ENCODE measurements at regions not wholly inside any gene's neighbourhood (a gene's known extent, or its start where the extent isn't known, plus 50 kb on each side); places are given as distances from the start of the nearest gene placed in this dataset.

DNA sequence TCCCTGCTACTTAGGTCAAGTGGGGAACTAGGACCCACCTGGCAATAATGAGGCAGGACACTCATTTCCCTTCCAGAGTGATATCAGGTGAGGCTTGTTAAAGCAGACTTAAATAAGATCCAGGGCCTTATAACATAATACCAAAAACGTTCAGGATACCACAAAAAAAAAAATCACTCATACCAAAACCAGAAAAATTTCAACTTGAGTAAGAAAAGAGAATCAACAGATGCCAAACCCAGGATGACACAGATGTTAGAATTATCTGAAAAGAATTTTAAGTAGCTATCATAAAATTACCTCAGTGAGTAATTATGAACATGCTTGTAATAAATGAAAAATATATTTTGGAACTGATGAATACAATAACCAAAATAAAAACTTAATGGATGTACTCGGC, 255.6 kb upstream of the OSR1 start:
- Histone ChIP-seq H3K4me3 (ENCODE audit: low read length) (no peak overlapping the region), H3K4me1 (ENCODE audit: control insufficient read depth, insufficient read depth, low read length) (no peaks in the 10 kb centered on the region), H3K36me3 (ENCODE audit: control insufficient read depth, insufficient read depth, low read length) (no peaks in the 10 kb centered on the region), H3K9me3 (ENCODE audit: control insufficient read depth, low read depth, low read length) (no peaks in the 10 kb centered on the region), H3K27ac (ENCODE audit: low read length) (no peak overlapping the region), H3K27me3 (ENCODE audit: control insufficient read depth, insufficient read depth, low read length) (no peaks in the 10 kb centered on the region)
- DNase-seq, result no peak
- WGBS (ENCODE audit: insufficient coverage, low lambda C conversion rate), result 53% methylated on average over 2 of the region's 2 CpGs

- no peaks in the 10 kb centered on the region for H3K27me3 ChIP-seq (ENCODE audit: control insufficient read depth, insufficient read depth, low read length)
- H3K36me3 ChIP-seq (ENCODE audit: control insufficient read depth, insufficient read depth, low read length), result no peaks in the 10 kb centered on the region
- no CpG with 5 or more reads among the region's 4 CpGs for WGBS (ENCODE audit: insufficient coverage, low lambda C conversion rate)
- no peak overlapping the region for H3K27ac ChIP-seq (ENCODE audit: low read length)
- no peak for DNase-seq
- no peaks in the 10 kb centered on the region for H3K4me1 ChIP-seq (ENCODE audit: control insufficient read depth, insufficient read depth, low read length)
- H3K9me3 ChIP-seq (ENCODE audit: control insufficient read depth, low read depth, low read length), result no peaks in the 10 kb centered on the region
- H3K4me3 ChIP-seq (ENCODE audit: low read length), result no peak overlapping the region
Observed at GRCh38 chr2:19611491-19612332, 253.3 kb upstream of the OSR1 start.

DNA sequence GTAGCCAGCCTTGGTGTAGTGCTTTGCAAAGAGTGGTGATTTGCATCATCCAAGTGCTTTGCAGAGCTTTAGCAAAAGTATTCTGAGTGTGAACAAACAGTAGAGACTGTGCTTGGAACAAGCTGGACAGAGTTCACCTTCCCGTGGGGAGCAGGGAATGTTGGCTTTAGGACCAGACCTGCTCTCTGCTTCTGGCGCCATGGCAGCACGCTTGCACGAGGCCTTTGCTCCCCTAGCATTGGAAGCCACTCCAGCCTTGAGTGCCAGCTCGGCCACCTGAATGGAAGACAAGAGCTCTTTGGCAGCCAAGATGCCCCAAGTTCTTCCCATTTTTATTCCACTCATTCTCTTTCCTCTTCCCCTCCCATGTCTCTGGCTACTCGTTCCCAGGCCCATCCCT, 250.8 kb upstream of the OSR1 start:
- no peak for DNase-seq
- no peaks in the 10 kb centered on the region for H3K4me1 ChIP-seq (ENCODE audit: control insufficient read depth, insufficient read depth, low read length)
- no peak overlapping the region for H3K27ac ChIP-seq (ENCODE audit: low read length)
- H3K4me3 ChIP-seq (ENCODE audit: low read length), result no peak overlapping the region
- no peaks in the 10 kb centered on the region for H3K36me3 ChIP-seq (ENCODE audit: control insufficient read depth, insufficient read depth, low read length)
- 95% methylated on average over 3 of the region's 6 CpGs for WGBS (ENCODE audit: insufficient coverage, low lambda C conversion rate)
- H3K9me3 ChIP-seq (ENCODE audit: control insufficient read depth, low read depth, low read length), result no peaks in the 10 kb centered on the region
- H3K27me3 ChIP-seq (ENCODE audit: control insufficient read depth, insufficient read depth, low read length), result no peaks in the 10 kb centered on the region

DNA sequence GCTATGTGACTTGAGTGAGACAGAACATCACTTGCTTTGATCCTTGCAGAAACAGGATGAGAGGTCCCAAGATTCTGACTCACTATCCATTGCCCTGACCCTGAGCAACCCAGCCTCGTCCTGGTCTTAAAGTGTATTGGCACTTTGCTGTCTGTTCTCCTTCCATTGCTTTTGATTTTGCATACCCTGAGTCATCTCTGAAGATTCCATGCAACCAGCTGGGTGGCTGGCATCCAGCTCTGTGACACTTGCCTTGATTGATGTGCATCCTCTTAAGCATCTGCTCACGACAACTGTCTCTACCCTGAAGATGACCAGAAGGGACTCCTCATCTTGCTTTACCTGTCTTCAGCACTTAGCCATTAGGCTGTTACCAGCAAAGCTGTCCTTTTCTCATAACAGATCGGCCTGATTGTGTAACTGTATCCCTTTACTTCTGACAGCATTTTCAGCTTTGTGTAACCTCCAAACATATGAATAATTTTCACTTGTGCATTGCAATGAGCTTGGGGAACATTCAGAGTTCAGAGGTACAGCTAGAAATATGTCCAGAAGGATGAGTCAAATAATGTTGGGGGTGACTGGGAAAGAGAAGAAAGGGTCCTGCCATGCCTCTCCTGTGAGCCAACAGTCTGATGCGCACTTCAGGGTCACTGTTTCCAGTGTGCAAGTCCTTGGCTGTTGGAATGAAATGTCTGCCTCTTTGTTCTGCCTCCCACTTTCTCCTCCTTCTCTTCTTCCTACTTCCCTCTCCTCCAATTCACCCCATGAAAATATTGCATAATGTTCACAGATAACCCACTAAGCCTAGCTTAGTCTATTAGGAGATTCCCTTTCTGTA, 249.7 kb upstream of the OSR1 start:
- Histone ChIP-seq H3K27ac (ENCODE audit: low read length) (no peak overlapping the region), H3K4me1 (ENCODE audit: control insufficient read depth, insufficient read depth, low read length) (no peaks in the 10 kb centered on the region)

GRCh38 chr2:19607400-19607799, 249.0 kb upstream of the OSR1 start:
- Histone ChIP-seq H3K4me1 (ENCODE audit: control insufficient read depth, insufficient read depth, low read length) (no peaks in the 10 kb centered on the region), H3K36me3 (ENCODE audit: control insufficient read depth, insufficient read depth, low read length) (no peaks in the 10 kb centered on the region), H3K9me3 (ENCODE audit: control insufficient read depth, low read depth, low read length) (no peaks in the 10 kb centered on the region), H3K4me3 (ENCODE audit: low read length) (no peak overlapping the region), H3K27me3 (ENCODE audit: control insufficient read depth, insufficient read depth, low read length) (no peaks in the 10 kb centered on the region), H3K27ac (ENCODE audit: low read length) (no peak overlapping the region)
- no peak for DNase-seq
- no CpG with 5 or more reads among the region's 5 CpGs for WGBS (ENCODE audit: insufficient coverage, low lambda C conversion rate)

More for the DNA sequence above, 249.7 kb upstream of the OSR1 start:
- no CpG with 5 or more reads among the region's 4 CpGs for WGBS (ENCODE audit: insufficient coverage, low lambda C conversion rate)
- Histone ChIP-seq H3K4me3 (ENCODE audit: low read length) (no peak overlapping the region), H3K36me3 (ENCODE audit: control insufficient read depth, insufficient read depth, low read length) (no peaks in the 10 kb centered on the region), H3K27me3 (ENCODE audit: control insufficient read depth, insufficient read depth, low read length) (no peaks in the 10 kb centered on the region), H3K9me3 (ENCODE audit: control insufficient read depth, low read depth, low read length) (no peaks in the 10 kb centered on the region)
- no peak for DNase-seq

GRCh38 chr2:19600982-19601381, 242.6 kb upstream of the OSR1 start:
- H3K27me3 ChIP-seq (ENCODE audit: control insufficient read depth, insufficient read depth, low read length), result no peaks in the 10 kb centered on the region
- H3K36me3 ChIP-seq (ENCODE audit: control insufficient read depth, insufficient read depth, low read length), result no peaks in the 10 kb centered on the region
- H3K27ac ChIP-seq (ENCODE audit: low read length), result no peak overlapping the region
- no peaks in the 10 kb centered on the region for H3K9me3 ChIP-seq (ENCODE audit: control insufficient read depth, low read depth, low read length)
- 100% methylated on average over 1 of the region's 2 CpGs for WGBS (ENCODE audit: insufficient coverage, low lambda C conversion rate)
- no peak overlapping the region for H3K4me3 ChIP-seq (ENCODE audit: low read length)
- no peaks in the 10 kb centered on the region for H3K4me1 ChIP-seq (ENCODE audit: control insufficient read depth, insufficient read depth, low read length)
- no peak for DNase-seq

GRCh38 chr2:19600506-19600905, 242.1 kb upstream of the OSR1 start:
- Histone ChIP-seq H3K4me1 (ENCODE audit: control insufficient read depth, insufficient read depth, low read length) (no peaks in the 10 kb centered on the region), H3K27ac (ENCODE audit: low read length) (no peak overlapping the region), H3K27me3 (ENCODE audit: control insufficient read depth, insufficient read depth, low read length) (no peaks in the 10 kb centered on the region), H3K36me3 (ENCODE audit: control insufficient read depth, insufficient read depth, low read length) (no peaks in the 10 kb centered on the region), H3K4me3 (ENCODE audit: low read length) (no peak overlapping the region), H3K9me3 (ENCODE audit: control insufficient read depth, low read depth, low read length) (no peaks in the 10 kb centered on the region)
- no peak for DNase-seq

DNA sequence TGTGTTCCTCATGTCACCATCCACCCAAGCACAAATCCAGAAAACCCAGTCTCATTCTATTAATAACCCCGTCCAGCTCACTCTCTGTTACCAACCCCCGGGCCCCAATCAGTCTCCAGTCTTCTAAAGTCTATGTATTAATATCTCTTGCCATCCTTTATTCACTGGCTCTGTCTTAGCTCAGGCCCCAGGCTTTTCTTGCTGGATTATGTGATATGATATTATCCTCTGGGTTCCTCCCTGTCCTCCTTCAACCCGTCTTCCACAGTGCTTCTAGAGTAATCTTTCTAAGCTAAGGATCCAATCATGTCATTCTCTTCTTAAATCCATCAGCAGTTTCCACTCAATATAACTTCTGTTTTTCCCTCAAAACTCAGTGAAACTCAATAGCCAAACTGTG, 240.5 kb upstream of the OSR1 start:
- no CpG with 5 or more reads among the region's 3 CpGs for WGBS (ENCODE audit: insufficient coverage, low lambda C conversion rate)
- no peak for DNase-seq
- H3K4me3 ChIP-seq (ENCODE audit: low read length), result no peak overlapping the region

DNA sequence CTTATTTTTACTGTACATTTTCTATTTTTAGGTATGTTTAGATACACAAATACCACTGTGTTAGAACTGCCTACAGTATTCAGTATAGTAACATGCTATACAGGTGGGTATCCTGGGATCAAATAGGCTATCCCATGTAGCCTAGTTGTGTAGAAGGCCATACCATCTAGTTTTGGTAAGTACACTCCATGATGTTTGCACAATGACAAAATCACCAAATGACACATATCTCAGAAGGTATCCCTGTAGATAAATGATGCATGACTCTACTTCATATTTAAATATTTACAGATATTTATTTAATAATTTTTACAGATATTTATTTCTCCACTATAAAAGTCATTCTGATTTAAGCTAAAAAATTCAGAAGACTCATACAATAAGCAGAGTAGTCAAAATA, 233.8 kb upstream of the OSR1 start:
- Histone ChIP-seq H3K36me3 (ENCODE audit: control insufficient read depth, insufficient read depth, low read length) (no peaks in the 10 kb centered on the region), H3K4me1 (ENCODE audit: control insufficient read depth, insufficient read depth, low read length) (no peaks in the 10 kb centered on the region), H3K27ac (ENCODE audit: low read length) (no peak overlapping the region), H3K27me3 (ENCODE audit: control insufficient read depth, insufficient read depth, low read length) (no peaks in the 10 kb centered on the region), H3K9me3 (ENCODE audit: control insufficient read depth, low read depth, low read length) (no peaks in the 10 kb centered on the region), H3K4me3 (ENCODE audit: low read length) (no peak overlapping the region)
- DNase-seq, result no peak

More for the DNA sequence above, 240.5 kb upstream of the OSR1 start:
- no peak overlapping the region for H3K27ac ChIP-seq (ENCODE audit: low read length)
- no peaks in the 10 kb centered on the region for H3K9me3 ChIP-seq (ENCODE audit: control insufficient read depth, low read depth, low read length)
- no peaks in the 10 kb centered on the region for H3K4me1 ChIP-seq (ENCODE audit: control insufficient read depth, insufficient read depth, low read length)
- H3K36me3 ChIP-seq (ENCODE audit: control insufficient read depth, insufficient read depth, low read length), result no peaks in the 10 kb centered on the region
- H3K27me3 ChIP-seq (ENCODE audit: control insufficient read depth, insufficient read depth, low read length), result no peaks in the 10 kb centered on the region

- DNase-seq, result no peak
- WGBS (ENCODE audit: insufficient coverage, low lambda C conversion rate), result no CpG with 5 or more reads among the region's 4 CpGs
- Histone ChIP-seq H3K9me3 (ENCODE audit: control insufficient read depth, low read depth, low read length) (no peaks in the 10 kb centered on the region), H3K4me3 (ENCODE audit: low read length) (no peak overlapping the region), H3K4me1 (ENCODE audit: control insufficient read depth, insufficient read depth, low read length) (no peaks in the 10 kb centered on the region), H3K36me3 (ENCODE audit: control insufficient read depth, insufficient read depth, low read length) (no peaks in the 10 kb centered on the region), H3K27me3 (ENCODE audit: control insufficient read depth, insufficient read depth, low read length) (no peaks in the 10 kb centered on the region), H3K27ac (ENCODE audit: low read length) (no peak overlapping the region)
Observed at GRCh38 chr2:19589791-19590190, 231.4 kb upstream of the OSR1 start.
